ENCODE measurements at regions not wholly inside any gene's neighbourhood (a gene's known extent, or its start where the extent isn't known, plus 50 kb on each side); places are given as distances from the start of the nearest gene placed in this dataset.

DNA sequence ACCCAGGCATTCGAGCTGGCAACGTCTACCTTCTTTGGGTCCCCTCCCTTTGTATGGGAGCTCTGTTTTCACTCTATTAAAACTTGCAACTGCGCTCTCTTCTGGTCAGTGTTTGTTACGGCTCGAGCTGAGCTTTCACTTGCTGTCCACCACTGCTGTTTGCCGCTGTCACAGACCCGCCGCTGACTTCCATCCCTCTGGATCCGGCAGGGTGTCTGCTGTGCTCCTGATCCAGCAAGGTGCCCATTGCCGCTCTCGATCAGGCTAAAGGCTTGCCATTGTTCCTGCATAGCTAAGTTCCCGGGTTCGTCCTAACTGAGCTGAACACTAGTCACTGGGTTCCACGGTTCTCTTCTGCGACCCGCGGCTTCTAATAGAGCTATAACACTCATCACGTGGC, 183.5 kb upstream of the GALNTL6 start:
- no peak for DNase-seq

DNA sequence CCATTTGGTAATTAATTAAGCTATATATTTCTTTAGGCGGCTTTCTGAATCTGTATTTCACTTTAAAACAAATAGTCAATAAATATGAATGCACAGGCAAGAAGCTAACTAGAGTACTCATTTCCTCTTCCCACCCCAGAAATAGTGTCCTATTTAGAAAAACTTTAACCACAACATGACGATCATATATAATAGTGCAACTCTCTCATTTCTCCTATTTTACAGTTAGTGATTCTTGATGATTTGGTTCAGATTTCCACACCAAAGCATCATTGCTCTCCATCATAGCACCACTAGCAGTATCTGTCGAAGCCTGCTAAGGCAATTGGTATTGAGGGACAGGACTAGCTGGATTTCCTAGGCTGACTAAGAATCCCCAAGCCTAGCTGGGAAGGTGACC, 184.0 kb upstream of the GALNTL6 start:
- DNase-seq, result no peak

DNA sequence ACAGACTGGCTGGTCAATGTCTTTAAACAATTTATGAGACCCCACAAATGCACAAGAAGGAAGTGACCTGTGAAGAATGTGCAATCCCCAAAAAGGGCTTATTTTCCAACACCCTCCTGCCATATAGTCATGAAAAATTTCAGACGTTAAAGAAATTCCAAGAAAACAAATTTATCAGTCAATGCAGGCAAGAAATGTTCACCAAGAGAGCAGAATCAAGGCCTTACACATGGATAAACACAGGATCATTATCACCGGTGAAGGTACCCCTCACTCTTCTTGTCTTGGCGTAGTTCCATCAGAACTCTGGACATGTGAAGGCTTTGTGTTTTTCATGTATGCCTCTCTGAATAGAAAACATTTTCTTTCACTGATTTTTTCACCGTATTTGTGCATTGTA, 186.7 kb upstream of the GALNTL6 start:
- no peak for DNase-seq

DNA sequence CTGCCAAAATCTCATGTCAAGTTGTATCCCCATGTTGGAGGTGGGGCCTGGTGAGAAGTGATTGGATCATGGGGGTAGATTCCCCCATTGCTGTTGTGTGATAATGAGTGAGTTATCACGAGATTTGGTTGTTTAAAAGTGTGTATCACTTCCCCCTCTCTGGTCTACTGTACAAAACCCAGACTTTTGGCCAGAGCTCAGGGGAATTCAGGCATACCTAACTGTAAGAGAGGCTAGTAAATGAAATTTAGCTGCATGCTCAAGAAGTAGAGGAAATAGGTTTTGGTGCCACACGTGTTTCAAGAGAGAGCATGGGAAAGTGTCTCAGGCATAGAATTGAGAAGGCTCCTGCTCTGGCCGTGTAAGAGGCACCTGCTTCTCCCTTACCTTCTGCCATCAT, 190.5 kb upstream of the GALNTL6 start:
- no peak for DNase-seq

DNA sequence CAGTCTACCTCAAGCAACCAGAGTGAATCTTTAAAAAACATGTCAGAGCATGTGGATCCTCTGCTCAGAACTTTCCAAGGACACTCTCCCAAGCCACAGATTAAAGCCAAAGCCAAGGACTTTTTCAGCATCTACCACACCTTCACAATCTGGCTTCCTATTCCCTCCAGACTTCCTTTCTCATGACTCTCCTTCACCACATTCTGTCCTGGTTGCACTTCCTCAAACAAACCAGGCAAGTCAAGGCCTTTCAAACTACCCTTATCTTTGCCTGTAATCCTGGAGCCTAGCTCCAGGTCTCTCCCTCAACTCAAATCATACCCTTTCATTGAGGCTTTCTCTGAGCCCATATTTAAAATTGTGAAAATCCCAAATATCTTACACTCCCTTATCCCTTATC, 191.6 kb upstream of the GALNTL6 start:
- no peak for DNase-seq

DNA sequence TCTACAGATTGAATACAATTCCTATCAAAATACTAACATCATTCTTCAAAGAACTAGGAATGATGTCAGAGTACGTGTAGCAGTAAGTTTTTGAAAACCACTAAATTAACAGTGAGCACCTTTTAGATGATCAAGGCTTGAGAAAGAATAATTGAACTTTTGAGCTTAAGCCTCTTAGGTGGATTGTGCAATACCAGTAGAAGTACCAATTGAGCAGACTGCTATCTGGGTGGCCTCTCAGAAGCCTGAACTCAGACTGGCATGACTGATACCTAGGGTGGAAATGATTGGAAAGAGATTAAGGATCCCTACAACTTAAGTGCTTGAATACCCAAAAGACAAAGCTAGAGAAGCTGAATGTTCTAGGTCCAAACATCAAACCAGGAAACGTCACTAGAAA, 200.3 kb upstream of the GALNTL6 start:
- DNase-seq, result no peak

DNA sequence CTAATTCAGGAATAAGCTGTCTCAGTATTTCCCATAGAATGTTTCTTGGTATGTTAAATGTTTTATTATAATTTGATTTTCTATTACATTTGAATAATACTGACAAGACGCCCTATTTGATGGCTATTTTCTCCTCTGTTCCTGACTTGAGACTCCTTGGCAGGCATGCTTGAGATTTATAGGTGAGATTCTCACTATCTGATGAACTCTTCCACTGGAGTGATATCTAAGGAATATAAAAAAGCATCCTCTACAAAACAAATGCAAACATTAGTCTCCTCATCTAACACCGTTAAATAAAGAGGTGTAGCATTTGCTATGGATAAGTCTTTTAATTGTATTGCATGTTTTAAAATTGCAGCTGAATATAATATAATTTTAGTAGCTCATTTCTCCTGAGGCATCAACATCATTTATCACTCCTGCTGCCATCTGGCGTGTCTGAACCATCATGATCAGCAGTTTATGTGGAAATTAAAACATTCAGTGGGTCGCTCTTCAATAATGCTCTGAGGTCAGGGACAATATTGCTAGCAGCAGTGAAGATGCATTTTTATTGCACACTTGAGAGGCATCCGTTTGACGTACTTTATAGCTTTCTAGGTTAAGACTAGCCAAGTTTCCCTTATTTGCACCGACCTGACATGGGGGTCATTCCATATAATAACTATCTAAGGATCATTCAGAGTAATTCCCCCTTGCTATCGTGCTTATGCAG, 210.4 kb upstream of the GALNTL6 start:
- DNase-seq, result no peak

DNA sequence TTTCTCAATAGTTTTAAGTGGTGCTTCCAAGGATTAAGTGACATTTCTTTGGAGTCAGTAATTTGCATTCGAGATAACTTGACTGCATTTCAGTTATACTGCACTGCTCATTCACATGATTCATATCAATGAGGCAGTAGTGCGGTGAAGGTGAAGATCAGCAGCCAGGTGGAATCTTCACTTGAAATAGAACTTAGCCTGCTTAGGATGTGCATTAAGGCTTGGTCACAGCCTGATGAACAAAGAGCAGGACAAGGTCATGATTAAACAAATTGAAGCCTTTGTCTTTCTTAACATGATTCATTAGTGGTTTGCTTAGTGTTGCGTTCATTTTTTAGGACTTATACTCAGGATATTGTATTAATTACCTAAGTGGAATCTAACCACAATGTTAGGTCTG, 212.1 kb upstream of the GALNTL6 start:
- no peak for DNase-seq

DNA sequence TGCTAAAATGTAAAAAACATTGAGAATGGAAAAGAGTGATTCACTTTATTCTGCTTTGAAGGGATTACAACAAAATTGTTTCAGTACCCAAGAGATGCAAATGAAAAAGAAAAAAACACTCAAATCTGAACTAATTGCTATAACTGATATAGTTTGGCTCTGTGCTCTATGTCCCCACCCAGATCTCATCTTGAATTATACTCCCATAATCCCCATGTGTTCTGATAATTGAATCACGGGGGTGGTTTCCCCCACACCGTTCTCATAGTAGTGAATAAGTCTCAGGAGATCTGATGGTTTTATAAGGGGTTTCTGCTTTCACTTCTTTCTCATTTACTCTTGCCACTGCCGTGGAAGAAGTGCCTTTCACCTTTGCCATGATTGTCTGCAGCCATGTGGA, 213.6 kb upstream of the GALNTL6 start:
- no peak for DNase-seq

DNA sequence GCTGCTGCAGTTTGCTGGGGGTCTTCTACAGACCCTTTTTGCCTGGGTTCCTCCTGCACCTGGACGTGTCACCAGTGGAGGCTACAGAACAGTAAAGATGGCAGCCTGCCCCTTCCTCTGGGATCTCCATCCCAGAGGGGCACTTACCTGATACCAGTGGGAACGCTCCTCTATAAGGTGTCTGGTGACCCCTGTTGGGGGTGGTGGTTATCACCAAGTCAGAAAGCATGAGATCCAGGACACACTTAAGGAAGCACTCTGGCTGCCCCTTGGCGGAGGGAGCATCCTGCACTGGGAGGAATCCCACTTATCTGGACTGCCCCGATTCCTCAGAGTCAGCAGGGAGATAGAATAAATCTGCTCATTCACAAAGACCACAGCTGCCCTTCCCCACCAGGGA, 218.9 kb upstream of the GALNTL6 start:
- DNase-seq, result no peak

DNA sequence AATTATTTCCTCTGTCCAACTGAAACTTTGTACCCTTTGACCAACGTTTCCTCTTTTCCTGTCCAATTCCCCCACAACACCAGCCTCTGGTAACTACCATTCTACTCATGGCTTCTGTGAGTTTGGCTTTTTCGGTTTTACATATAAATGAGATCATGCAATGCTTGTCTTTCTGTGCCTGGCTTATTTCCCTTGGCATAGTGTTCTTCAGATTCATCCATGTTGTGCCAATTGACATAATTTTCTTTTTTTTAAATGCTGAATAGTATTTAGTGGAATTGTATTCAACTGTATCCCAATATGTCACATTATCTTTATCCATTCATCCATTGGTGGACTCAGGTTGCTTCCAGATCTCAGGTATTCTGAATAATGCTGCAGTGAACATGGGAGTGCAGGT, 222.5 kb upstream of the GALNTL6 start:
- DNase-seq, result no peak

DNA sequence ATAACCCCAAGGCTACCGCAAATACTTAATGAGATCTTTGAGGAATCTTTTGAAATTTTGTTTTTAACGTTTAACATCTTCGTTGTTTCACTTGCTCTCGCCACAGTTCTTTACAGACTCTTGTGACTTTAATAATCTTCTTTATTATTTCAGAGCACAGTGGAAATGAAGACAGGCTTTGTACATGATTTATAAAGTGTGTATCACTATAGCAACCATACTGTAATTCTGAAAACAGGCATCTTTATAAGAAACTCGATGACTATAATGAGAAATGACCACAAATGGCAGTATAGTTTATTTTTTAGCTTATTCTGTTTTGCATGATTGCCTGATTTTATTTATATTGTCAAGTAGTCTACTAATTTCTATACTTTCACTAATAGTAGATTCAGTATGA, 224.4 kb upstream of the GALNTL6 start:
- DNase-seq, result no peak

DNA sequence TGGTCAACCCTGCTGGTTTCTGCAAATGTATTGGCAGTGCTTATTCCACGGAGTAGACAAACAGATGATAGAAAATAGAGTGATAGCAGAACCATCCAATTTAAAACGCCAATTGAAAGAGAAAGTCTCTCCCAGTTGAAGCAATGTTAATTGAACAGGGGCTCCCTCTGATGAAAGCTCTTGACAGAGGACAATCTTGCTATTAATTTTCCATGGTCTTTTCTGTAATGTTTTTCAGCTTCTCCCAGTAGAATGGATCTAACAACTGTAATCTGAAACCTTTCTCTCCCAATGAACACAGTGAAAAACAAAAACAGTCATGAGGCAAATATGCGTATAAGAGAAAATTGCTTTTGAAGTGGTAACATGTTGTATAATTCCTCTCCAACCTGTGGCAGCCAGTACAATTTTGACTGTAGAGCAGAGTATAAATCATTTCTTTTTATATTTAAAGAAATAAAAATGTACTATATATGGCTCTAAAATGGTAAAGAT, 225.1 kb upstream of the GALNTL6 start:
- no peak for DNase-seq

DNA sequence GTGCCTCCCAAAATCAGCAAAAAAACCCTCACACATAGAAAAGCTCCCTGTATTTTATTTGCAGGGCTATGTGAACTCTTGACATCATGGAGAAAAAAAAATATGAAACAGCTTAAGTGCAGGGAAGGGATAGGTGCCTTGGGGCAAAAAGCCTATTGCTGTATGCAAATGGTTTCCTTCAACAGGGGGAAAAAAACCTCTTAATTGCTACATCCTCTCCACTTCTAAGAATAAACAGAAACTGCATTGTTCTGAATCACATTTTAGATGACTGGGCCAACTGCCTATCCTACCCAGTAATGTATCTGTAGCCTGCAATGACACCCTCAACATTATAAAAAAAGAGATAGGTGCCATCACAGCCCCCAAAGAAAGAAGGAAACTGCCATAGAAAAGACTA, 229.4 kb upstream of the GALNTL6 start:
- DNase-seq, result no peak

DNA sequence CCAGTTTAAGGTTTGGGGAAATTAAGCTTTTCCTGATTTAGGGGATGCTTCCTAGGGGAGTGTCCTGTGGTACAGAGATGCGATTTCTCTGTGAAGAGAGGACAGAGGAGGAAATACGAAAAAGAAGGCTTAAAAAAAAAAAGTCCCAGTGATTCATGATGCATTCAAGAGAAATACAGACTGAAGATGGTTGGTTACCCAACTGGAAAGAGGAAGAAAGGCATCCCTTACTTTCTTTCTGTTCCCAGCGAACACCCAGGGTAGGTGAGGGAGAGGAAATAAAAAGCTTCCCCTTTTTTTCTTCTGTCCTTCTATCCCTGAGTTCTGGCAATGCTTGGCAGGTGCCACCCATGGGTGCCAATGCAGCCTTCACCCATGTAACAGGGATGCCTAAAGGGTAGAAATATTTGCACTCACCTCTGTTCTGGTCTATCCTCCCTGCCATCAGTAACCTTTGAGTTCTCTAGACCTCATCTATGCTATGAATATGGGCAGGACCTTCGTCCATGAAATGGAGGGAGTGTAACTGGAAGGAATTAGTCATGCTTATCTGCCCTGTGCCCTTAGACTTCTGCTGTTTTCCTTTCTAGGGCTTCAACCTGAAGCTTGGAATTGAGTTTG, 230.1 kb upstream of the GALNTL6 start:
- no peak for DNase-seq

DNA sequence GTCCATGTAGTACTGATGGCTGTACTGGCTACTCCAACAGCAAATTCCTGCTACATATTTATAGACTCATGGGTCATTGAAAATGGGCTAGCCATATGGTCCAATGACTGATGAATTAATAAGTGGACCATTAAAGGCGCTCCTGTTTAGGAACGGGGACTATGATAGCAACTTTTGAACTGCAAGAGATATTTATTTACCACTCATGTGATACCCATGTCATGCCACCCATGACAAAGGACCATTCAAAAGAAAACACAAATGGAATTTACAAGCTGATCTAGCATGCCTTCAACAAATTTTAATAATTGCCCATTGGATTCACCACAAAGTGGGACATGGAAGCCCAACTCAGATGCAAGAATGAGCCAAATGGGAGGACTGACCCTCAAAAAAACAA, 240.0 kb upstream of the GALNTL6 start:
- DNase-seq, result no peak

DNA sequence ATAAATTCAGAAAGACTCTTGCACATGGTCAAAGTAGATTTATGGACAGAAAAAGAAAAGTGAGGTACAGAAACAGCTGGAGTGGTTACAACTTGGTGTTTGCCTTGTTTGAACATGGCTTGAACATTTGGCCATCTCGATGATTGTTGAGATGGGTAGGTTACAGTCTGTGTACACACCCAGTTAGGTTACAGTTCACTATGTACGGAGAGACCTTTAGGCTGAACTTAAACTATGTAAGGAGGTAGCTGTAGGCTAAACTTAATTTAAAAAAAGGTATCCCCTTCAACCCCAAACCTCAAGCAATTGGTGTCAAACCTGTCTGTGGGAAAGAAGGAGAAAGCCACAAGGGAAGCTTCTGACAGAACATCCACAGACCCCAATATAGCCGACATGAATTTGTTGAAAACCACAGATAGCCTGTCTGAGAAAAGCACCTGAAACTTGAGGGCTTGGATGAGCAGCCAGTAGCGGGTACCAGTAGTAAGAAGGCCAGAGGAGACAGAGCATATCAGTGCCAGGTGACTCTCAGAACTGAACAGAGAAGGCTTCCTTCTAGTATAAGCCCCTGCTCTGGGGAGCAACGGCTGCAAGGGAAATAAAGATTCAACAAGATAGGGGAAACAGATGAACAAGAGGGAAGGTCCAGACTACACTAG, 247.9 kb upstream of the GALNTL6 start:
- DNase-seq, result no peak

DNA sequence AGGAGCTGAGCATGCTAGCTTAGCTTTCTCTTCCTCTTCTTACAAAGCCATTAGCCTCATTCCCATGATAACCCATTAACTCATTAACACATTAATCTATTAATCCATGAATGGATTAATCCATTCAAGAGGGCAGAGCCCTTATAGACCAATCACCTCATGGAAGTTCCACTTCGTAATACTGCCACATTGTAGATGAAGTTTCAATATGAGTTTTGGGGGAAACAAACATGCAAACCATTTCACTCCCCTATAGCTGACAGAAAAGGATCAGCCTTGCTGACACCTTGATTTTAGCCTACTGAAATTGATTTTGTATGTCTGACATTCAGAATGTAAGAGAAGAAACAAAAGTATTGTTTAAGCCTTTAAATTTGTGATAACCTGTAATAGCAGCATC, 251.8 kb upstream of the GALNTL6 start:
- DNase-seq, result no peak

DNA sequence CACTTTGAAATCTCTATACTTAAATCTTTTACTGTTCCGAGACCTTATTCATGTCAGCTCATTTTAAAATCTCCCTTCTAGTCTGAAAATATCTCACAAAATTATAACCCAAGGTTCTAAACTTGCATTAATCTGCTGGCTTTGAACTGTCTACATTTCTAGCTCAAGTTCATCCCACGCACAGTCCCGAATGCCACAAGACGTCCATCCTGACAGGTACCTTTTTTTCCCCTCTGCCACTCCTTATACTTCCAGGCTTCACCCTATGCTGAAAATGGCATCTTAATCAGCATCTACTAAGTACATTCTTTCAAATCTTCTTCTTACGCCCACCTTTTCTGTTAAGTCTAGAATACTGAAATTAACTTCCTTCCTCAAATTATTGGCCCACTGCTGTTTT, 259.2 kb upstream of the GALNTL6 start:
- DNase-seq, result no peak

DNA sequence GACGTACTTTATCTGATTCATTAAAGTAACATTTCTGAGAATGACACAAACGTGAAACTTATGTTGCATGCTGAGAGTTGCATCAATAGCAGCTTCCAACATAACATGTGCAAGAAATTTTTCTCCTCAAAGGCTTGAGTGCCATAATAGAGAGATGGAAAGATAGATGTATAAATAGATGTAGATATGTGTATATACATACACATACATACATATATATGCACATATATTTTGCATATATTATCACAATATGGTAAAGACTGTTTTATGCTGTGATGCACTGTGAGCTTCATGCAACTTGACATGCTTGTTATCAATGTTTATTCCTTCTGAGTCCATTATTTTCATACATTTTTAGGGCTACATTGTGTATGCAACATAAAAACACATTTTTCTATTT, 270.6 kb upstream of the GALNTL6 start:
- DNase-seq, result no peak

DNA sequence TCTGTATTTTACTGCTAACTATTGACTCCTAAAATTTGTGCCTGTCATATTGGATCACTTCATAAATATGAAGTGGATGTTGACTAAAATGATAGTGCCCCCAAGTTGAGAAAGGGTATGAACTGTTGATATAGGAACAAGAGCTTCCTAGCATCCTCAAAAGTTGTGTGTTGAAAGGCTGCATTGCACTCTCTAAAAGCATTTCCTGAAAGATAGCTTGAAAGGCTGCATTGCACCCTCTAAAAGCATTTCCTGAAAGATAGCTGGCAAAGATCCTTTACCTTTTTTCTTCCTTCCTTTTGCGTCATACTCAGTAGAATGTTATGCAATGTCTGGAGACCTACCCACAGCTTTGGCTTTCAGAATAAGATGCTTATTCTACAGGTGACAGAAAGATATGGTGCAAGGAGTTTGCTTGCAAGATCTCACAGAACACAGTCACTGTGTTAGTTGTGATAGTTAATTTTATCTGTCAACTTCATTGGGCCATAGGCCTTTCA, 274.6 kb upstream of the GALNTL6 start:
- no peak for DNase-seq

DNA sequence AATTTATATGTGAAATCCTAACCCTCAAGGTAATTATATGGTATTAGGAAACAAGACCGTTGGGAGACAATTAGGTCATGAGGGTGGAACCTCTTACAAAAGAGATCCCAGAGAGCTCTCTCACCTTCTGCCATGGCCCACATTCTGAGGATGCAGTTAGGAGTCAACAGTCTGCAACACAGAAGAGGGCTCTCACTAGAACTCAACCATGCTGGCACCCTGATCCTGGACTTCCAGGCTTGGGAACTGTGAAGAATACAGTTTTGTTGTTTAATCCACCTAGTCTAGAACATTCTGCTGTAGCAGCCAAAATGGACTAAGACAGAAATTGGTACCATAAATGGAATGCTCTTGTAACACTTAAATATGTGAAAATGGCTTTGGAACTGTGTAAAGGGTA, 278.8 kb upstream of the GALNTL6 start:
- DNase-seq, result no peak

DNA sequence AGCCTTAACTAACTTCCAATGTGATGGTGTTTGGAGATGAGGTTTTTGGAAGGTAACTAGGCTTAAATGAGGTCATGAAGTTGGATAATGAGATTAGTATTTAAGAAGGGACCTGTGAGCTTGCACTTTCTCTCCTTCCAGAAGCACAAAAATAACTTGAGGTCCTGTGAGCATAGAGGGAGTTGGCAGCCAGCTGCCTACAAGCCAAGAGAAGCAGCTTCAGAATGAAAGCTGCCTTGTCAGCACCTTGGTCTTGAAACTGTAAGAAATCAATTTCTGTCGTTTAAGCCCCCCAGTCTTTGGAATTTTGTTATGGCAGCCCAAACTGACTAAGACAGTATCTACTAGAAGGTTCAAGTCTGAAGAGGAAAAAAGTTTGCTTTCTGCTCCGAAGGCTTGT, 280.2 kb upstream of the GALNTL6 start:
- no peak for DNase-seq

DNA sequence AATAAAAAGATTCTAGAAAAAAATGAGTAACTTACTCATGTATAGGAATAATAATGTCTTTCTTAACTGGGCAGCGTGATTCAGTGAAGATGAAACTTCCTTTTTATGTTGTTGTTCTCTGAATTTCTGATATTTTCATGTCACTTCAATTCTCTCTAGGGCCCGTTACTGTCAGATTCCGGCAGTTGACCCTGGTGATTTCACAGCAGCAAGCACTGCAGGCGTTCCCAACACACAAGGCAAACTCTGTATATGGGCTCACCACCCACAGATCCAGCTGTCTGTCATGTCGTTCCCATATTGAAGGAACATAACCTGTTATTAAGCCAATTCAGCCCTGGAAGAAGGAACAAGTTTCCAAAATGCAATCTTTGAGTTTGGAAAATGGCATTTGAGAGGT, 288.3 kb upstream of the GALNTL6 start:
- no peak for DNase-seq

Measured in fibroblast of skin of back (primary cell).